ENCODE measurements at regions not wholly inside any gene's neighbourhood (a gene's known extent, or its start where the extent isn't known, plus 50 kb on each side); places are given as distances from the start of the nearest gene placed in this dataset.

DNA sequence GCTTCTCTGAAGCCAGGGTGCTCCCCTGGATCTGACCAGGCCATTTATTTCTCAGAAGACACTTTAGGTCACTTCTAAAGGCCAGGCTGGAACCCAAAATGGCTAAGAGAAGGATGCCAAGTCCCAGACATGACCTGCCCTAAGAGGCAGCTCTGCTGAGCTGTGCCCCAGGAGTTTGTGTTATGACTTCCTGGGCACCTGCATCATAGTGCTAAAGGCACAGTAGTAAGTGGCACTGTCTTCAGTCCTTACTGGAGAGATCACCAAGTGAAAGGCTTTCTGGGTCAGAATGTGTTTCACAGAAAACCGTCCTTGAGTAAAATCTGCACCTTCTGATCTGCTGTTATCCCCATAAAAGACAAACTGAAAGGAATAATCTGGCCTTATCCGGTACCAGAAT, 120.2 kb downstream of the DAD1 start:
- TF ChIP-seq, protein P1, sequence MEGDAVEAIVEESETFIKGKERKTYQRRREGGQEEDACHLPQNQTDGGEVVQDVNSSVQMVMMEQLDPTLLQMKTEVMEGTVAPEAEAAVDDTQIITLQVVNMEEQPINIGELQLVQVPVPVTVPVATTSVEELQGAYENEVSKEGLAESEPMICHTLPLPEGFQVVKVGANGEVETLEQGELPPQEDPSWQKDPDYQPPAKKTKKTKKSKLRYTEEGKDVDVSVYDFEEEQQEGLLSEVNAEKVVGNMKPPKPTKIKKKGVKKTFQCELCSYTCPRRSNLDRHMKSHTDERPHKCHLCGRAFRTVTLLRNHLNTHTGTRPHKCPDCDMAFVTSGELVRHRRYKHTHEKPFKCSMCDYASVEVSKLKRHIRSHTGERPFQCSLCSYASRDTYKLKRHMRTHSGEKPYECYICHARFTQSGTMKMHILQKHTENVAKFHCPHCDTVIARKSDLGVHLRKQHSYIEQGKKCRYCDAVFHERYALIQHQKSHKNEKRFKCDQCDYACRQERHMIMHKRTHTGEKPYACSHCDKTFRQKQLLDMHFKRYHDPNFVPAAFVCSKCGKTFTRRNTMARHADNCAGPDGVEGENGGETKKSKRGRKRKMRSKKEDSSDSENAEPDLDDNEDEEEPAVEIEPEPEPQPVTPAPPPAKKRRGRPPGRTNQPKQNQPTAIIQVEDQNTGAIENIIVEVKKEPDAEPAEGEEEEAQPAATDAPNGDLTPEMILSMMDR (IDR thresholded peaks at IDR 0.05): no peak
- TF ChIP-seq POLR2A (IDR thresholded peaks at IDR 0.05): no peak

Measured in adrenal gland (tissue), 5 donors.